ENCODE measurements at regions not wholly inside any gene's neighbourhood (a gene's known extent, or its start where the extent isn't known, plus 50 kb on each side); places are given as distances from the start of the nearest gene placed in this dataset.
A peak's percentile ranks its signal among the peaks of the same experiment; 100 is the strongest.
"Not testable (repeated sequence)": the region's sequence is repeated elsewhere in the genome, so short reads cannot be mapped to it uniquely, and the experiment has no call there.

- Mint-ChIP-seq H3K36me3 (ENCODE audit: insufficient read depth, unreplicated experiment) (no peaks in the 10 kb centered on the region), H3K27me3 (ENCODE audit: insufficient read depth, unreplicated experiment) (no peaks in the 10 kb centered on the region), H3K4me1 (ENCODE audit: low read depth, unreplicated experiment) (no peaks in the 10 kb centered on the region), H3K9me3 (ENCODE audit: unreplicated experiment) (no peaks in the 10 kb centered on the region), H3K4me3 (ENCODE audit: unreplicated experiment) (no peak overlapping the region), H3K27ac (ENCODE audit: unreplicated experiment) (peak overlapping the region; percentile 62)
- BruUV-seq (replicated peaks) = no TSS peak
- Histone ChIP-seq H3K9me3 (no peaks in the 10 kb centered on the region), H3K4me3 (ENCODE audit: low read depth, low read length) (no peak overlapping the region), H3K36me3 (ENCODE audit: control insufficient read depth, insufficient read depth, low read length) (no peaks in the 10 kb centered on the region), H3K4me1 (peaks cover 7% of the 10 kb centered on the region), H3K27me3 (replicated peaks; ENCODE audit: control insufficient read depth, insufficient read depth, low read length) (no peaks in the 10 kb centered on the region)
- no peak for TF ChIP-seq CTCF (IDR thresholded peaks at IDR 0.05; ENCODE audit: insufficient read depth in 1 of 2, low read depth in 1 of 2, low read length in 1 of 2, severe bottlenecking in 1 of 2, unreplicated experiment in 1 of 2)
- ChIA-PET CTCF (no interaction called here), POLR2A (no interaction called here)
- intact Hi-C loops (cut with micrococcal nuclease; ENCODE audit: unreplicated experiment) = no loop called here
- no peak for DNase-seq
Observed at GRCh38 chr6:50410579-50410978, 302.7 kb upstream of the TFAP2D start.

- H3K27ac Mint-ChIP-seq (ENCODE audit: unreplicated experiment); BruUV-seq (replicated peaks); H3K9me3 Mint-ChIP-seq (ENCODE audit: unreplicated experiment); DNase-seq; intact Hi-C loops (cut with micrococcal nuclease; ENCODE audit: unreplicated experiment); H3K36me3 Mint-ChIP-seq (ENCODE audit: insufficient read depth, unreplicated experiment); H3K4me1 Mint-ChIP-seq (ENCODE audit: low read depth, unreplicated experiment); CTCF ChIA-PET; H3K4me3 ChIP-seq (ENCODE audit: low read depth, low read length); H3K4me3 Mint-ChIP-seq (ENCODE audit: unreplicated experiment); H3K4me1 ChIP-seq; H3K27me3 ChIP-seq (replicated peaks; ENCODE audit: control insufficient read depth, insufficient read depth, low read length); H3K36me3 ChIP-seq (ENCODE audit: control insufficient read depth, insufficient read depth, low read length); H3K27me3 Mint-ChIP-seq (ENCODE audit: insufficient read depth, unreplicated experiment); POLR2A ChIA-PET; H3K9me3 ChIP-seq: not testable (repeated sequence)
Observed at GRCh38 chr6:50421041-50421440, 292.3 kb upstream of the TFAP2D start.

- Histone ChIP-seq H3K4me1 (no peaks in the 10 kb centered on the region), H3K27me3 (replicated peaks; ENCODE audit: control insufficient read depth, insufficient read depth, low read length) (no peaks in the 10 kb centered on the region), H3K36me3 (ENCODE audit: control insufficient read depth, insufficient read depth, low read length) (no peaks in the 10 kb centered on the region), H3K9me3 (no peaks in the 10 kb centered on the region), H3K4me3 (ENCODE audit: low read depth, low read length) (no peak overlapping the region)
- Mint-ChIP-seq H3K9me3 (ENCODE audit: unreplicated experiment) (no peaks in the 10 kb centered on the region), H3K4me1 (ENCODE audit: low read depth, unreplicated experiment) (no peaks in the 10 kb centered on the region), H3K27me3 (ENCODE audit: insufficient read depth, unreplicated experiment) (no peaks in the 10 kb centered on the region), H3K27ac (ENCODE audit: unreplicated experiment) (no peak overlapping the region), H3K4me3 (ENCODE audit: unreplicated experiment) (no peak overlapping the region), H3K36me3 (ENCODE audit: insufficient read depth, unreplicated experiment) (no peaks in the 10 kb centered on the region)
- TF ChIP-seq CTCF (IDR thresholded peaks at IDR 0.05; ENCODE audit: insufficient read depth in 1 of 2, low read depth in 1 of 2, low read length in 1 of 2, severe bottlenecking in 1 of 2, unreplicated experiment in 1 of 2) = no peak
- intact Hi-C loops (cut with micrococcal nuclease; ENCODE audit: unreplicated experiment) = no loop called here
- ChIA-PET CTCF (no interaction called here), POLR2A (no interaction called here)
- no peak for DNase-seq
- no TSS peak for BruUV-seq (replicated peaks)
Observed at GRCh38 chr6:50427267-50427666, 286.1 kb upstream of the TFAP2D start.

- H3K27ac Mint-ChIP-seq (ENCODE audit: unreplicated experiment) = no peak overlapping the region
- H3K4me3 Mint-ChIP-seq (ENCODE audit: unreplicated experiment) = no peak overlapping the region
- POLR2A ChIA-PET = no interaction called here
- no TSS peak for BruUV-seq (replicated peaks)
- intact Hi-C loops (cut with micrococcal nuclease; ENCODE audit: unreplicated experiment) = no loop called here
- Histone ChIP-seq H3K27me3 (replicated peaks; ENCODE audit: control insufficient read depth, insufficient read depth, low read length) (no peaks in the 10 kb centered on the region), H3K4me1 (no peaks in the 10 kb centered on the region), H3K36me3 (ENCODE audit: control insufficient read depth, insufficient read depth, low read length) (no peaks in the 10 kb centered on the region), H3K4me3 (ENCODE audit: low read depth, low read length) (no peak overlapping the region), H3K9me3 (no peaks in the 10 kb centered on the region)
- CTCF ChIA-PET = no interaction called here
- no peaks in the 10 kb centered on the region for H3K27me3 Mint-ChIP-seq (ENCODE audit: insufficient read depth, unreplicated experiment)
- H3K9me3 Mint-ChIP-seq (ENCODE audit: unreplicated experiment) = no peaks in the 10 kb centered on the region
- TF ChIP-seq CTCF (IDR thresholded peaks at IDR 0.05; ENCODE audit: insufficient read depth in 1 of 2, low read depth in 1 of 2, low read length in 1 of 2, severe bottlenecking in 1 of 2, unreplicated experiment in 1 of 2) = no peak
- no peak for DNase-seq
- H3K36me3 Mint-ChIP-seq (ENCODE audit: insufficient read depth, unreplicated experiment) = no peaks in the 10 kb centered on the region
- no peaks in the 10 kb centered on the region for H3K4me1 Mint-ChIP-seq (ENCODE audit: low read depth, unreplicated experiment)
Observed at GRCh38 chr6:50437901-50438300, 275.4 kb upstream of the TFAP2D start.
